ENCODE measurements at regions not wholly inside any gene's neighbourhood (a gene's known extent, or its start where the extent isn't known, plus 50 kb on each side); places are given as distances from the start of the nearest gene placed in this dataset.

DNA sequence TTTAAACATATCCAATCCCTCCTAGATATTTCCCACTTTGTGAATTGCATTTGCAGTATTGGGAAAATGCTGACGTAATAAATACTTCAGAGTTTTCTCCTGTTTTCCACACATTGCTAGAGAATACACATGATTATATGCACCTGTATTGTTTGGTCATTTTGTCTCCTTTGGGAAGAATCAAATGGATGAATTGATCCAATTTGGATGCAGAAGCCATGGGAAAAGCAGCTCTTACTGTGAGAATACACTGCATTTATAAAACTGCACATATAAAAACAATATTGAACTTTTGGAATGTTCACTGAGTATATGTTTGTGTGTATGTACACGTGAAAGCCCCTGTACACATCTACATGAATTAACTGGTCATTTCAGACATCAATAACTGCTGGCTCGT, 306.6 kb upstream of the LYPLAL1 start (continued):
- TF ChIP-seq, protein P1, sequence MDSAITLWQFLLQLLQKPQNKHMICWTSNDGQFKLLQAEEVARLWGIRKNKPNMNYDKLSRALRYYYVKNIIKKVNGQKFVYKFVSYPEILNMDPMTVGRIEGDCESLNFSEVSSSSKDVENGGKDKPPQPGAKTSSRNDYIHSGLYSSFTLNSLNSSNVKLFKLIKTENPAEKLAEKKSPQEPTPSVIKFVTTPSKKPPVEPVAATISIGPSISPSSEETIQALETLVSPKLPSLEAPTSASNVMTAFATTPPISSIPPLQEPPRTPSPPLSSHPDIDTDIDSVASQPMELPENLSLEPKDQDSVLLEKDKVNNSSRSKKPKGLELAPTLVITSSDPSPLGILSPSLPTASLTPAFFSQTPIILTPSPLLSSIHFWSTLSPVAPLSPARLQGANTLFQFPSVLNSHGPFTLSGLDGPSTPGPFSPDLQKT (CRISPR knock-in tag; IDR thresholded peaks at IDR 0.05; ENCODE audit: borderline replicate concordance), result no peak
- TF ChIP-seq, protein P2, sequence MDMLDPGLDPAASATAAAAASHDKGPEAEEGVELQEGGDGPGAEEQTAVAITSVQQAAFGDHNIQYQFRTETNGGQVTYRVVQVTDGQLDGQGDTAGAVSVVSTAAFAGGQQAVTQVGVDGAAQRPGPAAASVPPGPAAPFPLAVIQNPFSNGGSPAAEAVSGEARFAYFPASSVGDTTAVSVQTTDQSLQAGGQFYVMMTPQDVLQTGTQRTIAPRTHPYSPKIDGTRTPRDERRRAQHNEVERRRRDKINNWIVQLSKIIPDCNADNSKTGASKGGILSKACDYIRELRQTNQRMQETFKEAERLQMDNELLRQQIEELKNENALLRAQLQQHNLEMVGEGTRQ (IDR thresholded peaks at IDR 0.05; ENCODE audit: low read depth, low read length), result no peak
- TF ChIP-seq, protein P2 (CRISPR knock-in tag; IDR thresholded peaks at IDR 0.05; ENCODE audit: borderline replicate concordance), result no peak

DNA sequence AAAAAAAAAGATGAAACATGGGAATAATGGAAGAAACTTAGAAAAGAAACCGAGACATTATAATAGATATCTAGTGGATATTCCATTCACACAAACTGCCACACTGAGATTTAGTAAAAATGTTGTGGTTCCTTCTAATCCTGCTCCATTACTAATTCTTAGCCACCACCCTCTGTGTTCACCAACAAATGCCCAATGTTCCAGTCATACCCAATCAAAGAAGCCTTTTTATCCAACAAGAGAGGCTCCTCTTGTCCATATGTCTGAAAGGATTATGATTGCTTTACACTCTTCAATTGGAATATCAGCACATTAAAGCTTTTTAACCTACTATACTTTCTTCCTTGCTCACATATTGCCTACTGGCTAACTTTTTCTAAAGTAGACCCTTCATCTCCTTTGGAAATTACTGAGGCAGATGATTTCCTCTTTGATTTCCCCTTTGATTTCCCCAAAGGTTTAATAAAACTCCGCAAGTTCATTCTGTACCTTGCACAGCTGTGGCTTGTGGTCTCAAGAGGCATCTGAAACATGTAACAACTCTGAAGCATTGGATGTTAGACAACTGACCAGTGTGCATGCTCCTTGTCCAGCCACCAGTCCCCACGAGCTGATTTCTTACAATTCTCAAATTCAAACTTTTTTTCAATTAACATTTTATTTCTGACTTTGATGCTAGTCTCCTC, 305.6 kb upstream of the LYPLAL1 start:
- H3K4me3 ChIP-seq (replicated peaks in 1 of 3; ENCODE audit: insufficient read depth in 1 of 3, low read depth in 2 of 3, low read length in 3 of 3), result no peak overlapping the region
- H3K9ac ChIP-seq (ENCODE audit: insufficient read depth, low read depth, low read length), result no peak overlapping the region
- TF ChIP-seq, protein P3, sequence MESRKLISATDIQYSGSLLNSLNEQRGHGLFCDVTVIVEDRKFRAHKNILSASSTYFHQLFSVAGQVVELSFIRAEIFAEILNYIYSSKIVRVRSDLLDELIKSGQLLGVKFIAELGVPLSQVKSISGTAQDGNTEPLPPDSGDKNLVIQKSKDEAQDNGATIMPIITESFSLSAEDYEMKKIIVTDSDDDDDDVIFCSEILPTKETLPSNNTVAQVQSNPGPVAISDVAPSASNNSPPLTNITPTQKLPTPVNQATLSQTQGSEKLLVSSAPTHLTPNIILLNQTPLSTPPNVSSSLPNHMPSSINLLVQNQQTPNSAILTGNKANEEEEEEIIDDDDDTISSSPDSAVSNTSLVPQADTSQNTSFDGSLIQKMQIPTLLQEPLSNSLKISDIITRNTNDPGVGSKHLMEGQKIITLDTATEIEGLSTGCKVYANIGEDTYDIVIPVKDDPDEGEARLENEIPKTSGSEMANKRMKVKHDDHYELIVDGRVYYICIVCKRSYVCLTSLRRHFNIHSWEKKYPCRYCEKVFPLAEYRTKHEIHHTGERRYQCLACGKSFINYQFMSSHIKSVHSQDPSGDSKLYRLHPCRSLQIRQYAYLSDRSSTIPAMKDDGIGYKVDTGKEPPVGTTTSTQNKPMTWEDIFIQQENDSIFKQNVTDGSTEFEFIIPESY (CRISPR knock-in tag; IDR thresholded peaks at IDR 0.05), result no peak
- TF ChIP-seq EED (CRISPR knock-in tag; IDR thresholded peaks at IDR 0.05) (no peak), ZNF20 (CRISPR knock-in tag; IDR thresholded peaks at IDR 0.05) (no peak)
- TF ChIP-seq, protein P4, sequence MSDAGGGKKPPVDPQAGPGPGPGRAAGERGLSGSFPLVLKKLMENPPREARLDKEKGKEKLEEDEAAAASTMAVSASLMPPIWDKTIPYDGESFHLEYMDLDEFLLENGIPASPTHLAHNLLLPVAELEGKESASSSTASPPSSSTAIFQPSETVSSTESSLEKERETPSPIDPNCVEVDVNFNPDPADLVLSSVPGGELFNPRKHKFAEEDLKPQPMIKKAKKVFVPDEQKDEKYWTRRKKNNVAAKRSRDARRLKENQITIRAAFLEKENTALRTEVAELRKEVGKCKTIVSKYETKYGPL (CRISPR knock-in tag; IDR thresholded peaks at IDR 0.05), result no peak
- TF ChIP-seq, protein P5, sequence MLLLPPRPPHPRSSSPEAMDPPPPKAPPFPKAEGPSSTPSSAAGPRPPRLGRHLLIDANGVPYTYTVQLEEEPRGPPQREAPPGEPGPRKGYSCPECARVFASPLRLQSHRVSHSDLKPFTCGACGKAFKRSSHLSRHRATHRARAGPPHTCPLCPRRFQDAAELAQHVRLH (CRISPR knock-in tag; IDR thresholded peaks at IDR 0.05; ENCODE audit: borderline replicate concordance, low read depth), result no peak
- TF ChIP-seq, protein P6, sequence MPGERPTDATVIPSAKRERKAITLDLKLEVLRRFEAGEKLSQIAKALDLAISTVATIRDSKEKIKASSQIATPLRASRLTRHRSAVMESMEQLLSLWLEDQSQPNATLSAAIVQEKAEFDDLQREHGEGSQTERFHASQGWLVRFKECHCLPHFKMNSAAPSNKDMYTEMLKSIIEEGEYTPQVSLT (CRISPR knock-in tag; IDR thresholded peaks at IDR 0.05; ENCODE audit: borderline replicate concordance, low read depth), result no peak
- no peak overlapping the region for H3K4me2 ChIP-seq (ENCODE audit: low read depth, low read length)
- DNase-seq (ENCODE audit: low spot score), result no peak
- ChIA-PET CTCF (ENCODE audit: low intra/inter-chr PET ratio, low total read pairs) (no interaction called here), POLR2A (no interaction called here)
- in situ Hi-C loops (cut with HindIII; ENCODE audit: extremely low pct_ligation_motif_present, low pct_unique_long_range_greater_than_20kb) (no loop called here), intact Hi-C loops (cut with micrococcal nuclease; ENCODE audit: unreplicated experiment) (no loop called here)
- H3K9me3 ChIP-seq (ENCODE audit: low read length), result no peaks in the 10 kb centered on the region
- no peak for FAIRE-seq
- WGBS (ENCODE audit: low lambda C conversion rate), result 31% methylated on average over 3 of the region's 3 CpGs
- H4K20me1 ChIP-seq (ENCODE audit: insufficient read depth, low read length), result no peaks in the 10 kb centered on the region
- no peak for ATAC-seq
- H3K79me2 ChIP-seq (ENCODE audit: insufficient read depth, low read length), result no peaks in the 10 kb centered on the region
- no peaks in the 10 kb centered on the region for H3K36me3 ChIP-seq (replicated peaks in 1 of 2; ENCODE audit: control insufficient read depth in 1 of 2, insufficient read depth in 2 of 2, low read length in 2 of 2)
- no TSS peak for BruUV-seq (replicated peaks)
- no peak overlapping the region for H2AFZ ChIP-seq (ENCODE audit: low read length)
- H3K27ac ChIP-seq (ENCODE audit: extremely low read length, insufficient read depth, low read length), result no peak overlapping the region
- H3K27me3 ChIP-seq (ENCODE audit: control insufficient read depth in 1 of 2, insufficient read depth in 2 of 2, low read length in 2 of 2), result no peaks in the 10 kb centered on the region
- no peaks in the 10 kb centered on the region for H3K4me1 ChIP-seq (ENCODE audit: insufficient read depth, low read length)

Measured in HepG2 (cell line).